Femur (tissue), 1 donor: ENCODE measurements at regions not wholly inside any gene's neighbourhood (a gene's known extent, or its start where the extent isn't known, plus 50 kb on each side); places are given as distances from the start of the nearest gene placed in this dataset.

ENCODE experiments used
- DNase-seq: peaks from one replicate; pipeline ENCODE4 v3.0.0-alpha.2; 2017

GRCh38 chr3:153079386-153079785 is 82.6 kb upstream of the RAP2B start:
- DNase-seq = no peak

- no peak for DNase-seq
These were observed 81.2 kb upstream of the RAP2B start for GRCh38 chr3:153080778-153081240.

GRCh38 chr3:153084431-153084830 is 77.6 kb upstream of the RAP2B start:
- DNase-seq = no peak

- peak; percentile 21 for DNase-seq
These were observed 74.1 kb upstream of the RAP2B start for GRCh38 chr3:153087595-153088566.

GRCh38 chr3:153089620-153090019 is 72.4 kb upstream of the RAP2B start:
- DNase-seq = no peak

GRCh38 chr3:153090973-153091372 is 71.1 kb upstream of the RAP2B start:
- DNase-seq = no peak

- no peak for DNase-seq
These were observed 68.4 kb upstream of the RAP2B start for GRCh38 chr3:153093629-153094028.

GRCh38 chr3:153094386-153094785 is 67.6 kb upstream of the RAP2B start:
- no peak for DNase-seq

GRCh38 chr3:153095441-153095840 is 66.6 kb upstream of the RAP2B start:
- no peak for DNase-seq

GRCh38 chr3:153096731-153097131 is 65.3 kb upstream of the RAP2B start:
- DNase-seq = no peak

GRCh38 chr3:153097213-153097612 is 64.8 kb upstream of the RAP2B start:
- no peak for DNase-seq

GRCh38 chr3:153099131-153099530 is 62.9 kb upstream of the RAP2B start:
- no peak for DNase-seq

GRCh38 chr3:153103406-153103945 is 58.5 kb upstream of the RAP2B start:
- no peak for DNase-seq

GRCh38 chr3:153110041-153110440 is 52.0 kb upstream of the RAP2B start:
- DNase-seq = no peak

- DNase-seq = no peak
These were observed 51.0 kb upstream of the RAP2B start for GRCh38 chr3:153111016-153111415.
